Stimulated activated CD4-positive, alpha-beta T cell treated with anti-CD3 and anti-CD28 coated beads, Interleukin-15, amount 100 ng/mL, for 48 hours (primary cell): ENCODE measurements at regions not wholly inside any gene's neighbourhood (a gene's known extent, or its start where the extent isn't known, plus 50 kb on each side); places are given as distances from the start of the nearest gene placed in this dataset.

Experiments
- DNase-seq, 2 donors: peaks; one replicate each; pipeline ENCODE4 v3.0.0-alpha.2; 2020; ENCODE audit warnings: low read depth in 2 of 2

DNA sequence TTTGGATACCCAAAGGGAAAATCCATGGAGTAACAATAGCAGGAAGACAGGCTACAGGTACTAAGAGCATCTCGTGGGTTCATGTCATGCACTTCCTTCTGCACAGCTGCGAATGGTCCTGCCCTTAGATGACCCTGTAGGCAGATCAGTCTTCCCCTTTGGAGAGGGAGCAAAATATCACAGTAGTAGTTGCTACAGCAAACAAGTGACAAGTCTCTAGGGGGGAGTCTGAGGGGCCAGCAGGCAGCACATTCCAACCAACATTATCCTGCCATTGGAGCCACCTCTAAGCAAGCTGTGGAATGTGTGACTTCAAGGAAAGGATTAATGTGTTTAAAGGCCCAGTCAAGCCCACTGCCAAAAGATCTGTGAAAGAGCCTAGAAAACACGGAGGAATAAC lies 273.2 kb upstream of the PARD3B start:
- DNase-seq, result no peak

DNA sequence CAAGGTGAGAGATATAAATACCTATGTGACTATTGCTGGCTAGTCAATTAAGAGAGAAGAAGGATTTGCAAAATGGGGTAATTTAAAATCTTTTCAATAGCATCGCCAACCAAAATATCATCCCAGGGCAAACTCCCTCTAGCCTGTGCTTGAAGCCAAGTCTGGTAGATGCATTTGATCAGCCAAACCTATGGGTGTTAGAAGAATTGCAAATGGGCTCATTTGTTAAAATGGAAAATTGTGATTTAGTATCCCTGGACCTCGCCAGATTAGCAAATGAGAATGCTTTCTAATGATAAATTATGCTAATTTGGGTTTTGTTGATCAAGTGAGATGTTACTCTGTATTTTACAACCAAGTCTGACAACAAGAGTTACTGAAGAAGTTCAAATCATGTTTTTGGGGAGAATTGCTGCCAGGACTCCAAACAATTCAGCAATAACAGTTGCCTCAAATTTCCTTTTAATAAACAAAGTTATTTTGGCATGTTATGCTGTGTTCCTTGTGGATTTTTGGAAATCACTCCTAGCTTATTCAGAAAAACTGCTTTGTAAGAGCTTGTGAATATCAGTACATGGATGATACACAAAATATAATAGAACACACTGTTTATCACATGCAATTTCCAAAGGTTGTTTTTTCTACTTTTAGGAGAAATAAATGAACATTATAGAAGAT lies 272.5 kb upstream of the PARD3B start:
- DNase-seq, result no peak

DNA sequence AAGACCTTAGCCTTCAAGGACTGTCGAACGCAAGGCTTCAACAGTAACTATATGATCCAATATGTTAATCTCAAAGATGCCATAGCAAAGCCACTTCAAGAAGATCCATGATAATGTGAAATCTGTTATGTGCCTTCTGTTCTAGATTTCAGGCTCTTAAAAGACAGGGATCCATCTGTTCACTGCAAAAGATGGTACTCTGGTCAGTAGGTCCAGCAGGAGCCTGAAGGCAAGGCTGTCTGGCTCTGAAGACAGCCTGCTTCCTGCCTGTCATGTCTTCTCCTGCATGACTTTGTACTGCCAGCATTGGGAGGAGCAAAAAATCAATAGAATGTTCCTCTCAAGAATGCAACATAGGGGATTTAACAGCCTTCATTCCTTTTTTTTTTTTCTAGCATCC lies 270.8 kb upstream of the PARD3B start:
- DNase-seq, result no peak

DNA sequence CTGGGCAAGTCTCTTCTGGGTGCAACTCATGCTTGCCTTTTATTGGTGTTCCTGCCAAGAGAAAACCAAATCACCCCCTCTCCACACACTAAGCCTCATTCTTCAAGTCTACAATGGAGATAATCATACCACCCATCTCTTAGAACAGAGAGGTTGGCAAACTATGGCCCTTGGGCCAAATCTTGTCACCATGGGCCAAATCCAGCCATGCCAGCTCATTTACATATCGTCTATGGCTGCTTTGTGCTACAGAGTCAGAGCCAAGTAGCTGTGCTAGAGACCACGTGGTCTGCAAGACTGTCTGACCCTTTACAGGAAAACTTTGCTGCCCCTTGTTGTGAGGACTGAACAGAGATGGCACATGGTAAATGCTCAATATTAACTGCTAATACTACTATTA lies 270.3 kb upstream of the PARD3B start:
- no peak for DNase-seq

DNA sequence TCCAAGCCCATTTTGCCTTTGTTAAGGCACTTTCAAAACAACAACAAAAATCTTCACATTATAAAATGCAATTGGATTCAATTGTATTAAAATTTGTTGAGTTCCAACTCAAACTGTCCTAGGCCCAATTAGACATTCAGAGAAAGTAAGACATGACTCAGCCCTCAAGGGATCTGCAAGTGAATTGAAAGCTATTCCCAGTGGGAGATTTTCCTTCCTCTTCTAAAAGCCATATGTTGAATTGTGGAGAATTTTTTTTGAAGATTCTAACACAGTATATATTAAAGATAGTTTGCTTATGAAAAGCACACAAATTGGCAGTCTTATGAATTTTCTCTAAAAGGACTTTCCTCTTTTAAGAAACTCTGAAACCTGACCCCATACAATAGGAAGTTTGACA lies 268.0 kb upstream of the PARD3B start:
- DNase-seq, result no peak

DNA sequence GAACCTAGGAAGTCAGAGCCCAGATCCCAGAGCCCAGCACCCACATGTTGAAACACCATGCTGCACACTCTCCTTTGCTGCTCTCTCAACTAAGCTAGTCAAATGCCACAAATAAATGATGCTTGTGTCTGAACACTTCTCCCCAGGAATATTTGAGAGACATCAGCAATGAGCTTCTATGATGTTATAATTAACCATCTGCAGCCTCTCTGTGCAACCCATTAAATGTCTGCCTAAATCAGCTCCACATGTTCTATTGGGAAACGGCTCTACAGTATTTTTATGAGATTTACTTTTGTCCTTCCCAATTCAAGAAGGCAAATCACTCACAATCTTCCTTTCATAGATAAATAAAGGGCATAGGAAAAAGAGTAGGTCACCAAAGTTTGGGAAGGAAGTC lies 266.8 kb upstream of the PARD3B start:
- DNase-seq, result no peak

DNA sequence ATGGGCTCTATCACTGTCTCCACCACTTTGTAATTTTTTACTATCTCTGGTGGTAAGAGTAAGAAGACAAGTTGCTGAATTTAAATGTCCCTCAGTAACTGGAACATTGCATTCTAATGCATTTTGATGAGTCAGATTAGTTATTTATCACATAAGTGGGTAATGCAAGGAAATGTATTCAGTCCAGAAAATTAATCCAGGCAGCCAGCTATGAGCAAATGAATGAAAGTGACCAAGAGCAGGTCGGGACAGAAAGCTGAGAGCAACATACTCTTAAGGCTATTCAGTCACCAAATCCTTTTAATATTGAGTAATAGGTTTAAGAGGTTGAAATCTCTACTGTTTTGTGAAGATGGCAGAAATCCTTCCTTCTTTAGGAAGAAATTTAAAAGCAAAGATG lies 265.5 kb upstream of the PARD3B start:
- no peak for DNase-seq

DNA sequence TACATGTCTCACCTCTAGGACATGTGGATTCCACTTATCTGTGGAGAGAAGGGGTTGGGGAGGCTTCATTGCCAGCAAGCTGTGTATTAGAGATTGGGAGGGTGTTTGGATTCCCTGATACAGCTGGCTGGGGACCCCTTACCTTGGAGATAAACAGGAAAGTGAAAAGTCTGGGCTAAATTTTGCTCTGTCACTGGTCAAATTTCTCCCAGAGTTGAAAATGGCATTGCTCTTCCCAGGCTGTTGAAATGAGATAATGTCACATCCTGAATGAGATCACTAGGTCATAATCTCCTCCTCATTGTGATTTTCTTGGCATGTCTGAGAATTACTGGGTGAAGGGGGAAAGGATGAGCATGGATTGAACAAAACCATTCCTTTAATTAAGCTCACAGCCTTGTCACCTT lies 265.0 kb upstream of the PARD3B start:
- DNase-seq, result no peak

DNA sequence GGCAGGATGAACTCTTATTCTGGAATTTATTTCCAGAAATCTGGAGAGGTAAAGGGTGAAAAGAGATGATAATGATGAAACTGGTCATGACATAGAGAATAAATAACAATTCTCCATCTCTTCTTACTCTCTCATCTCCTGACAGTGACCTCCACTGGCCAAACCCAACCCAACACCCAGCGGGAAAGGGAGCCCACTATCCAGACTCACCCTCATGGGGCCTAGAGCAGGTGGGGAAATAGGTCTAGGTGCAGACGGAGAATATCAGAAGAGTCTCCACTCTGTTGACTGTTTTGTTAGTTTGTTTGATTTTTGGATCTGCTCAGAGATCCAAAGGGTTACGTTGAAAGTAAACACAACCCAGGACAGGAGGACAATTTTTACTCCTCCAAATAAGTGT lies 263.2 kb upstream of the PARD3B start:
- no peak for DNase-seq

DNA sequence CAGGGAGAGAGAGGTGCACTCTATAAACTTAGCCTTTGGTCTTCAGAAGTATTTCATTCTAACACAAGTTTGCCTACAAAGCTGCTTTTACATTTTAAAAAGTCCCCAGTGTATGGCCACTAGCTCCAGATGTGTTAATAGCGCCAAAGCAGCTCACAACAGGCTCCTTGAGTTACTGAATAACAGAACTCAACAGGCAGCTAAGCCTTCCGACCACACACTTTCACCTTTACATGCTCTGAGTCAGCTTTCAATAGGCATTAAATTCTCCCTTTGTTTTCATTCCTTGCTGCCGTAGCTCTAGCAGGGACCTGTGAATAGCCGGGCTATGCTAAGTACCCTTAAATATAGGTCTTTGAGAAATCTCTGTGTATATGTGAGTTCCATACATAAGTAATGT lies 262.8 kb upstream of the PARD3B start:
- DNase-seq, result no peak

DNA sequence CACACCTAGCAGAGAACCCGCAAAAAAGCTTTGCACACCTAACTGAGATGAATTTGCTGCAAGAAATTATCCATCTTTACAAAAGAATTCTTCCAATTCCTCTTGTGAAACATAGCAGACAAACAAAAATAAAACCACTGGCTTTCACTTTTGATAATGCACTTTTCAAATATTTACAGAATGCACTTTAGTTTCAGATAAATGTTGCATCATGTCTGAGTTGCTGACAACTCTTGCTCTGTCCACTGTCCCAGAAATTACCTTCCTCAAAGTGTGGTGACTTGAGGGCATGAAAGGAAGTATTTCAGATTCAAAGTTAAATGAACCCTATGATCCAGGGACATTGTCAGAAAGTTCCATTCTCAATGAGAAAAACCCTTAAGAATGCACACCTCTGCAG lies 256.2 kb upstream of the PARD3B start:
- no peak for DNase-seq

DNA sequence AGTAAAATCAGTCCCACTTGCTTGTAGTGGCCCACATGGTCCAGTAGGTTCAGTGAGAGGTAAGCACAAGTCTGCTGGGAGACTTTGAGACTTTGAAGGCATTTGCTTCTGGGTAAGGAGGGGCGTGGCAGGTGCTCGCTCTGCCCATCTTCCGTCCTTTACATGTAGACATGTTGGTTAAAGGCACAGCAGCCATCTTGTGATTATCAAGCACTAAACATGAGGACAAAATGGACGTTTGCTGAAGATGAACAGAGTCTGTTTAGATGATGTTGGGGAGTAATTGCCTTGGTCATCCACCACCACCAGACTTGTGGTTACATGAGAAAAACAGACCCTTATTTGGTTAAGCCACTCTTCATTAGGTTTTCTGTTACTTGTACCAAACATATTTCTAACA lies 252.8 kb upstream of the PARD3B start:
- DNase-seq, result no peak

DNA sequence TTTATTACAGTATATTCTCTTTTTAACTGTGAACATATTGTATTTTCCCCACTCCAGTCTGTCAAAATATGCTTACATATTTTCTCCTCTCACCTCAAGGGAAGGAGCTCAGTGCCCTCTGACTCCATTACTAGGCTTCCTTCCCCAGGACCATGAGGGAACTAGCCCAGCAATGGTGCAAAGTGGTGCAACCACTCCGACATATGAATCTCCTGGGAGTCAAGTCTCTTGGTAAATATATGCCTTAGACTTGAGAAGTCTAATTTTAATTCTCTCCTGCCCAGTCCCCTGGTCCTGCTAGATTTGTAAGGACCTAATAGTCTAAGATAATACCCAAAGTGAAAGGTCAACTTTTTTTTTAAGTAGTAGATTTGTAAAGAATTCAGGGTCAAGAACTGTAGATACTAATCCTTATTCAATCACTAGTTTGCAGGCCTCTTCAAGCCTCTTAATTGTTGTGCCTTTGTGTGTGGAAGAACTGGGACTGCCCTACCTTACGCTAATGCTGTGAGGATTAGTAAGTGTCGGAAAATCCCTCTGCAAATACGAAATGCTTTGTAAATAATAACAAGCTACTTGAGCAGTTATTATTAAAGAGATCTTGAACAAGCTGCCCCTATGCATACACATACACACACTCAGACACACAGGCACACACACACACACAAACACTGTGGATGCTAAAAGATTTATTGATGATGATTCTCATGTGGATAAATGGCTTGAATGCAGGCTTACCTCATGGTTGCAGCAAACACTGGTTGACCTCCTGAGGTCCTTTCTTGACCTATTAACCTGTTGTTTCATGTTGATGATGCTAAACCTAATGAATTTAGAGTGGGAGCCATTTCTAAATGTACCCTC lies 251.2 kb upstream of the PARD3B start:
- DNase-seq, result no peak

DNA sequence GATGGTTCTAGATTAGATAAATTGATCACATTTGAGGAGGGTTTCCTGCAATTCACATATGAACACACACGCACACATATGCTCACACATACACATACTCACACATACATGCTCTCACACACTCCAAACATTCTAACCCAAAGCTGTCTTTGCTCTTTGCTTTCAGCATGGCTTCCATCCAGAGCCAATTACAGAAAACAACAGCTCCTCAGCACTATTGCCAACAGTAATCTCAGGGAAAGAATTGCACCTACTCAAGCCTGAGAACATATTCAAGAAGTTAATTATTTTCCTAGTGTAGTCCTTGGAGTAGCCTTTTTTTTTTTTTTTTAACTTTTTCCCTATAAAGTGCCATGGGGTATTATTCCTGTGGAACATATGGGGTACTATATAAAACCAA lies 246.9 kb upstream of the PARD3B start:
- DNase-seq, result no peak

DNA sequence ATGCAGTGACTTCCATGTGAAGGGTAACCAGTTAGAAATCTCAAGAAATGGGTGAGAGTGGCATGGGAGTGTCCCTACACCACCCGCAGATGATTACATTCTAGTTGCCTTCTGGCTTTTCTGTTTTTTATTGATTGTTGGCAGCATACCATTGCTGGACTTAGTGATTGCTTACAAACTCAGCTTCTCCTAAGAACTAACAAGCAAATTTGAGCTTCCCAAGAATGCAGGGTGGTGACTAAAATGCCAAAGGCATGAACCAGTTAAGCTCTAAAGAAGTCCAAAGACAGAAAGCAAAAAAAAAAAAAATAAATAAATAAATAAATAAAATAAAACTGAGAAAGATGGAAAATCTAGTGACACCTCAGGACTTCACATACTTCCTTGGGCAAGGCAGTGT lies 245.5 kb upstream of the PARD3B start:
- no peak for DNase-seq

DNA sequence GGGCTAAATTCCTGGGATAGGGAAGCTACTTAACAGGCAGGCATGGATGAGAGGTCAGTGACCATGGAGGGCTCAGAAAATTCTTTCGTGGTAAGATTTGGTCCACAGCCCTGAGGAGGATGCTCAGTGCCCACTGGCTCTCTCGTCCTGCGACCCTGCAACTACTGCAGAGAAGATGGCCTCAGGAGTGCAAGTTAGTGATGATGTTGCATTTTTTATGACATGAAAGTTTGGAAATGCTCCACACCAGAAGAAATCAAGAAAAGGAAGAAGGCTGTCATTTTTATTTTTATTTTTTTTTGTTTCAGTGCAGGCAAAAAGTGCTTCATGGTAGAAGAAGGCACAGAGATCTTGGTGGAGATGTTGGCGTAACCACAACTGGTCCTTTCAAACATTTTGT lies 238.6 kb upstream of the PARD3B start:
- no peak for DNase-seq

DNA sequence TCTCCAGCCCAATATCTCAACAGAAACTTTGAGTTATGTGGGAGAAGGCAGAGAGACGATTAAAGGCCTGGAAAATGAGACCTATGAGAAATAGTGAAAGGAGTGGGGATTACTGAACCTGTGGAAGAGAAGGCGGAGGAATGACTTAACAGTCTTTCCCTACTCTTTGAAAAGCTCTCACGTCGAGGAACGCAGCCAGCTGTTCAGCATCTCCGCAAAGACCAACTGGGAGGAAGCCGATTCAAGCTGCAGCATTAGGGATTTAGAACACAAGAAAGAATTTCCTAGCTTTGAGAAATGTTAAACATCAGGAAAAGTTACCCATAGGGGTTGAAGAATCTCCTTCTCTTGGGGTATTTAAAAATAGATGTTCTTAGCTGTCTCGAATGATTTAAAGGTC lies 233.2 kb upstream of the PARD3B start:
- no peak for DNase-seq

DNA sequence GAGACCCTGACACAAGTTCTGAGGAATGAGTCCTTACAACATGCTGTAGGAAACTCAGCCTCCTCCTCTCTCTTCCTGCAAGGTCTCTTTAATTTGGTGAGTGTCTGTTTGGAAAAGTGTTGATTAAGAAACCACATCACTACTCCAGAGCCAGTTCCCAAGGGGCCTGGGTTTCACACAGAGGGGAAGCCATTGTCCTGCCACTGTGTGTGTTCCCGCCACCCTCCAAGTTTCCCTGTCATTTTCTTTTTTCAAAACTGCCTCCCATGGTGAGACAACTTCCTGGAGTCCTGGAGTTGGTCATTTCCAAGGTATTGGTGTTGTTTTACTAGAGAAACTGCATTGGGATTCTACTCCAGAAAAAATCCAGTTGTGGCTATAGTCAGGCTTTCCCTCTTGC lies 232.0 kb upstream of the PARD3B start:
- DNase-seq, result no peak

DNA sequence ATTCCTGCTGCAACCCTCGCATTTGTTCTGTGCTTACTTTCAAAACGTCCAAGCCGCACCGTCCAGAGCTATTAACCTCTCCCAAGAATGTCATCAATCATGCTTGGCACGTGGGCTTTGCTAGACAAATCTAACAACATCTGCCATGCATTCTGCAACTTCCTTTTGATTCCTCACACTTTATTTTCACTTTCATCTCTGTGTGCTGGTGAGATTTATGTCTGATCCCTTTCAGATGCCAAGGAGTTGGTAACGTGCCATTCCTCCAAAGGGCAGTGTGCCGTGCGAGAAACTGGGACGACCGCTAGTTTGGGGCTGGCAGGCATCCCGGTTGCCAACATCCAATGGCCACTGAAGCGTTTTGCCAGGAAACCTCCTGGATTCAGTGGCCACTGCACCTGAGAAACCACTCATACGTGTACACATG lies 230.0 kb upstream of the PARD3B start:
- DNase-seq, result no peak

DNA sequence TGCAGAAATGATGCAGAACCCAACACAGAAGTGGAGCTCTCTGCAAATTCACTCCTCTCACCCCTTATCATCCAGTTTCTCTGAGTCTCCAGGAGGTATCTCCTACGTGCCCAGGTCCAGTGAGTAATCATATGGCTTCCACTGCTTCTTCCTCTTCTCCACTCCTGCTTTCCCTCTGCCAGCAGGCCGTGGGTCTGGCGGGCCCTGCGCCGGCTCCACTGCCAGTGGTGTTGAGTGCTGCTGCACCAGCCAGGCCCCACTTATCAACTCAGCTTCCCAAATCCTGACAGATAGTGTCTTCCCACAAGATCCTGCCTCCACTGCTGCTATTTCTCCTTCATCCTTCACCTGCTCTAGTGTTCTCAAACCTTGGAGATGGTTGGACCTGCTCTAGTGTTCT lies 227.6 kb upstream of the PARD3B start:
- DNase-seq, result no peak

DNA sequence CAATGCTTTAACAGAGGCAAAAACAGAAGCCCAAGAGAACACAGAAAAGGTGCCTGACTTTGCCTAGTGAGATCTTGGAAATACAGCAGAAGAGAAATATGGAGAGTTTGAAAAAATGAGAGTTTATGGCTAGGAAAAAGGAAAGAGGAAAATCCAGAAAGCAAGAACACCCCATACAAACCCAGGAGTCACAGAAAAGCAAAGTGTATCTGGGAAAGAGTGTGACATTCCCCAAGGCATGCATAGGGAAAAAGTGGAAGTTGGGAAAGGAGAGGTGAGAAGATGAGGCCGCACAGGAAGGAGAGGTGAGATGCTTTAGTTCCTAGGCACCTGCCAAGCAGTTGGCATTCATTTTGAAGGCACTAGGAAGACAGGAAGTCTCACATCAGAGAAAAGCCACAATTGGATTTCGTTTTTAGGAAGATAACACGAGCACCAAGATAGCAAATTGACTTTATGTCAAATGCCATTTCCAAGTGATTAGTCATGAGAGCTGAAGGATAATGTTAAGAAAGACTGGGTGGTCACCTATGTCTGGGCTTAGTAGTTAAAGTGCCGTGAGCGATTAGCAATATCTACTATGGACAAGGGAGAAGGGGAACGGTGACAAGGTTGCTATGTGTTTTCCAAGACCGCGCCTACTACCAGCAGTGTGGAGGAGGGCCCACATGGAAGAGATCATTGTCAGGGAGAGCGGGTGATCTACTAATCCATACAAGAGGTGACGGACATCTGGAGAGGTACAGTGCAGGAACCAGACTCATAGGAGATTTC lies 224.1 kb upstream of the PARD3B start:
- no peak for DNase-seq

DNA sequence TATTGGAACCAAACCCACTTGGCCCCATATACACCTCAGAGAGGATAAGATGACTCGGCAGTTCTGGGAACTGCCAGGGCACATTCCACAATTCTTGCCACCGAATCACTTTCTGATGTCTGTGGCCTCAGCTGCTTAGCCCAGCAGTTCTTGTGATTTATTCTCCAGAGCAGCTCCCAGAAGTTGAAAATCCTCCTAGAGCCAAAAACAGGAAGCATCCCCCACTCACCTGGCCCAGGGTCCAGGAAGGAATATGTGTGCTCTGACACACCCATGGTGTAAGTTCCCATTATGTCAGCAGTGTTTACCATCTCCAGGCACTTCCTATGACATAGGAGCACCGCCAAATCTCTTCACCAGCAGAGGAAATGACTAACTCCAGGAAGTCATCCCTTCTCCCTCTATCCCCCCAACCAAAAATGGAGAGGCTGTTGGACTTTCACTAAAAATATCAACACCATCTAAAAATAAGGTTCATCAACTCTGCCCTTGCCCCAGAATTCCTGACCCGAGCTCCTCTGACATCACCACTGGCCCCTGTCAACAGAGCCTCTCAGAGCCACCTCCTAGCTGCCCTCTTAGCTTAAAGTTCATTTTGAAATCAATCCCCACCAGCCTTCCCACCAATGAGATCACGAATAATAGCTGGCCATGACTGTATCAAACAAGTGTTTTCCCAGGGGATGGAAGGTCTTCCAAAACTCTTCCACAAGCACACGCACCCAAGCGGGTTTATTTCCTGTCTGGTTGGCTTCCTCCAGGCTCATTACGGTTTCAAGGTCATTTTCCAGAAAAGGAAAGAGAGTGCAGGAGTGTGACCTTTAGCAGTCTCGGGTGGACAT lies 223.1 kb upstream of the PARD3B start:
- DNase-seq, result no peak
